Parathyroid adenoma (tissue), 2 donors: ENCODE measurements at regions not wholly inside any gene's neighbourhood (a gene's known extent, or its start where the extent isn't known, plus 50 kb on each side); places are given as distances from the start of the nearest gene placed in this dataset.
"Not testable (repeated sequence)": the region's sequence is repeated elsewhere in the genome, so short reads cannot be mapped to it uniquely, and the experiment has no call there.

Experiments
- H2AFZ ChIP-seq: fragments of 300-600 bp; sonication (generic); one replicate; pipeline ENCODE4 v1.7.0; 2017; ENCODE audit warnings: antibody characterized with exemption, mild to moderate bottlenecking
- H3K27ac ChIP-seq: fragments of 300-600 bp; sonication (generic); one replicate; pipeline ENCODE4 v1.7.0; 2017
- H3K27me3 ChIP-seq: fragments of 300-600 bp; sonication (generic); one replicate; pipeline ENCODE4 v1.7.0; 2017; ENCODE audit warnings: low read length; ENCODE audit not compliant: control insufficient read depth, insufficient read depth
- H3K36me3 ChIP-seq: fragments of 300-600 bp; sonication (generic); one replicate; pipeline ENCODE4 v1.7.0; 2017; ENCODE audit warnings: low read length; ENCODE audit not compliant: control insufficient read depth, insufficient read depth
- H3K4me1 ChIP-seq: fragments of 300-600 bp; sonication (generic); one replicate; pipeline ENCODE4 v1.7.0; 2017; ENCODE audit warnings: control low read depth
- H3K4me2 ChIP-seq: fragments of 300-600 bp; sonication (generic); one replicate; pipeline ENCODE4 v1.7.0; 2017; ENCODE audit warnings: low read length
- H3K4me3 ChIP-seq: fragments of 300-600 bp; sonication (generic); one replicate; pipeline ENCODE4 v1.7.0; 2017; ENCODE audit warnings: low read depth, low read length
- H3K79me2 ChIP-seq: fragments of 300-600 bp; sonication (generic); one replicate; pipeline ENCODE4 v1.7.0; 2017; ENCODE audit warnings: control low read depth
- H3K9ac ChIP-seq: fragments of 300-600 bp; sonication (generic); one replicate; pipeline ENCODE4 v1.7.0; 2017; ENCODE audit warnings: mild to moderate bottlenecking
- H3K9me3 ChIP-seq: fragments of 300-600 bp; sonication (generic); one replicate; pipeline ENCODE4 v1.7.0; 2017; ENCODE audit warnings: low read length; ENCODE audit not compliant: control insufficient read depth
- TF ChIP-seq, protein P1 (sequence below): fragments of 300-600 bp; sonication (generic); IDR thresholded peaks from one replicate; pipeline ENCODE4 v1.7.0; 2017; ENCODE audit warnings: antibody characterized with exemption, mild to moderate bottlenecking
- donor health status: primary hyperparathyroidism.

DNA sequence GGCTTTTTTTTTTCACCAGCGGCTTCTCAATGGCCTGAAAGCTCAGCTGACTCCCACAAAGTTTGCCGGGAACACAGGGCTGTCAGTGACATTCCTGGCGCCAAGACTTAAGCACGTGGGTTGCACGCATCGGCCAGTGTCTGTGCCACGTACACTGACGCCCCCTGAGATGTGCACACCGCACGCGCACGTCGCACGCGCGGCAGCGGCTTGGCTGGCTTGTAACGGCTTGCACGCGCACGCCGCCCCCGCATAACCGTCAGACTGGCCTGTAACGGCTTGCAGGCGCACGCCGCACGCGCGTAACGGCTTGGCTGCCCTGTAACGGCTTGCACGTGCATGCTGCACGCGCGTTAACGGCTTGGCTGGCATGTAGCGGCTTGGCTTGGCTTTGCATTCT lies 63.2 kb downstream of the CCDC74A start:
- Histone ChIP-seq H3K79me2 (no peaks in the 10 kb centered on the region), H3K4me1 (no peaks in the 10 kb centered on the region), H2AFZ (no peak overlapping the region), H3K9ac (no peak overlapping the region), H3K4me2 (no peak overlapping the region), H3K4me3 (no peak overlapping the region), H3K27me3 (no peaks in the 10 kb centered on the region), H3K27ac (no peak overlapping the region), H3K9me3 (no peaks in the 10 kb centered on the region), H3K36me3 (no peaks in the 10 kb centered on the region)
- TF ChIP-seq, protein P1, sequence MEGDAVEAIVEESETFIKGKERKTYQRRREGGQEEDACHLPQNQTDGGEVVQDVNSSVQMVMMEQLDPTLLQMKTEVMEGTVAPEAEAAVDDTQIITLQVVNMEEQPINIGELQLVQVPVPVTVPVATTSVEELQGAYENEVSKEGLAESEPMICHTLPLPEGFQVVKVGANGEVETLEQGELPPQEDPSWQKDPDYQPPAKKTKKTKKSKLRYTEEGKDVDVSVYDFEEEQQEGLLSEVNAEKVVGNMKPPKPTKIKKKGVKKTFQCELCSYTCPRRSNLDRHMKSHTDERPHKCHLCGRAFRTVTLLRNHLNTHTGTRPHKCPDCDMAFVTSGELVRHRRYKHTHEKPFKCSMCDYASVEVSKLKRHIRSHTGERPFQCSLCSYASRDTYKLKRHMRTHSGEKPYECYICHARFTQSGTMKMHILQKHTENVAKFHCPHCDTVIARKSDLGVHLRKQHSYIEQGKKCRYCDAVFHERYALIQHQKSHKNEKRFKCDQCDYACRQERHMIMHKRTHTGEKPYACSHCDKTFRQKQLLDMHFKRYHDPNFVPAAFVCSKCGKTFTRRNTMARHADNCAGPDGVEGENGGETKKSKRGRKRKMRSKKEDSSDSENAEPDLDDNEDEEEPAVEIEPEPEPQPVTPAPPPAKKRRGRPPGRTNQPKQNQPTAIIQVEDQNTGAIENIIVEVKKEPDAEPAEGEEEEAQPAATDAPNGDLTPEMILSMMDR: no peak

DNA sequence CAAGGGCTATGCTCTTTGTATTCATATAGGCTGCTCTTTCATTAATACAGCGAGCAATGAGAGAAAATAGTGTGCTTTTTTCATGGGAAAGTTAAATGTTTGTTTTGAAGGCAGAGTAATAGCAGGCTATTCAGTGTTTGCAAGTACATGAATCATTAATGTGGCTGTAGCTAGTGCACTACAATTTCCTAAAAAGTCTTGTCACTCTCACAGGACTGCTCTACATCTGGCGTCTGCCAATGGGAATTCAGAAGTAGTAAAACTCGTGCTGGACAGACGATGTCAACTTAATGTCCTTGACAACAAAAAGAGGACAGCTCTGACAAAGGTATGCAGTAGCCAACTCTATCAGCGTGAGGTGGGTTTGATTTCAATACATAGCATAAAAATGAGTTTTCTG lies 68.9 kb downstream of the CCDC74A start:
- not testable (repeated sequence) for H3K27ac ChIP-seq, H3K36me3 ChIP-seq, H3K27me3 ChIP-seq, H3K4me3 ChIP-seq, H3K79me2 ChIP-seq, H3K9me3 ChIP-seq, H2AFZ ChIP-seq, H3K9ac ChIP-seq, H3K4me1 ChIP-seq, H3K4me2 ChIP-seq

DNA sequence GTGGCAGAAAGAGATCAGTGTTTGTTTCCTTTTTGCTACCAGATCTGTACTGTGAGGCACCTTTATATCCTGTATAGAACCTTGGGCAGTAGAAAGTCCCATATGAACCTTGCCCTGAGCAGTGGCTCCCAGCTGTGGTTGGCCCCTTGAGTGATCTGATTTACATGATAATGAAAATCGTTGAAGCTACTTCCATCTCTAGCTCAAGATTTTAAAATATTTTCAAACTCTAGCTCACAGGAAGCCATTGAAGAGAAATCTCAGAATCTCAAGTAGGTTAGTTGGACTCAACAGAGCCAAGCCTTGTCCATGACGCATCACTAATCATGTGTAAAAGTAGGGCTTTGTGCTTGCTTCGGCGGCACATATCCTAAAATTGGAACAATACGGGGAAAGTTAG lies 74.8 kb downstream of the CCDC74A start:
- H3K4me1 ChIP-seq, H3K36me3 ChIP-seq, H3K27me3 ChIP-seq, H3K4me3 ChIP-seq, H3K27ac ChIP-seq, H3K9me3 ChIP-seq, H3K9ac ChIP-seq, H2AFZ ChIP-seq, H3K4me2 ChIP-seq, H3K79me2 ChIP-seq: not testable (repeated sequence)

DNA sequence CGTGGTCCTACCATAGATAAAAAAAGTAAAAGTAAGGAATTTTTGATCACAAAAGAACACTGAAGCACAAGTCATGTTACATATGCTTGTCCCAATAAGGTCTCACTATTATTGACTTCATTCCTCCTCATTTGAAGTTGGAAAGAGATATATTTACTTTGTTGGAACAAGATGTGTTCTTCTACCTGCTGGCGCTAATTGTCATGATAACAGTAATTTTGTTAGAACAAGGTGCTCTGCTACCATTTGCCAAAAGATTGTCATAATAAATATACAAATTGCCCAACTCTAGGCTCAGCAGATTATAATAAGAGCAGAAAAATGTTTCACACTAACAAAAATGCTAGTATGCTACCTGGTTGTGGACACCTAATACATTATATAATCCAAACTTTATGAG lies 77.0 kb downstream of the CCDC74A start:
- not testable (repeated sequence) for H3K27me3 ChIP-seq, H3K4me3 ChIP-seq, H3K27ac ChIP-seq, H3K9me3 ChIP-seq, H3K36me3 ChIP-seq, H3K4me2 ChIP-seq, H3K79me2 ChIP-seq, H3K4me1 ChIP-seq, H2AFZ ChIP-seq, H3K9ac ChIP-seq

DNA sequence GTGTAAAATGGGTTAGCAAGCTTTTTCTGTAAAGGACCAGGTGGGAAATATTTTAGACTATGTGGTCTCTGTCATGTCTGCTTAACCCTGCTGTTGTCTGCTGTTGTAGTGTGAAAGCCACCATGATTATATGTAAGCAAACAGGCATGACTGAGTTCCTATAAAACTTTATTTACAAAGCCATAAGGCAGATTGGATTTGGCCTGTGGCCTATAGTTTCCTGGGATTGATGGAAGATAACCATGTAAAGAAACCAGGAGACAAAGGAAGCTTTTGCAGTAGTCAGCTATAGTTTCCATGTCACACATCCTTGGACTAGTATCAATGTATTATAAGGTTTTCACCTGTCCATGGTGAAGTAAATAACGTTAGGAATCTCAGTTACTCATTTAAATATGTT lies 78.7 kb downstream of the CCDC74A start:
- not testable (repeated sequence) for H3K27ac ChIP-seq, H3K4me2 ChIP-seq, H3K27me3 ChIP-seq, H2AFZ ChIP-seq, H3K4me3 ChIP-seq, H3K9me3 ChIP-seq, H3K4me1 ChIP-seq, H3K79me2 ChIP-seq, H3K9ac ChIP-seq, H3K36me3 ChIP-seq

DNA sequence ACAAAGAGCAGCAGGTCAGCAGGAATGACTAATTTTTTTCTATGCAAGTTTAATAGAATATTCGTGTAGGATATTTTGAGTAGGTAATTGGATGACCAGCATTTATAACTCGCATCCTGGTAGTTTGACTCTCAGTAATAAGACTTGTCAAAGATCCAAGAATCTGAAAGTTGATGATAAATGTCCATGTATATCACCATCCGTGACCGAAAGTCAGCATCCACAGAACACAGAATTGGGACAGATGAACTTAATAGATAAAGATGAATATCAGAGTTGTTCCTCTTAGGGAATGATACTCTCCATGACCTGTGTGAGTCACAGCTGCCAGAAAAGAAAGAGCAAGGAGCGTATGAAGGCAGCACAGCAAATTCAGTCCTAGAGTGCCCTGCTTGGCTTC lies 79.4 kb downstream of the CCDC74A start:
- H3K9me3 ChIP-seq, H3K4me2 ChIP-seq, H3K79me2 ChIP-seq, H2AFZ ChIP-seq, H3K27ac ChIP-seq, H3K36me3 ChIP-seq, H3K9ac ChIP-seq, H3K4me1 ChIP-seq, H3K27me3 ChIP-seq, H3K4me3 ChIP-seq: not testable (repeated sequence)

DNA sequence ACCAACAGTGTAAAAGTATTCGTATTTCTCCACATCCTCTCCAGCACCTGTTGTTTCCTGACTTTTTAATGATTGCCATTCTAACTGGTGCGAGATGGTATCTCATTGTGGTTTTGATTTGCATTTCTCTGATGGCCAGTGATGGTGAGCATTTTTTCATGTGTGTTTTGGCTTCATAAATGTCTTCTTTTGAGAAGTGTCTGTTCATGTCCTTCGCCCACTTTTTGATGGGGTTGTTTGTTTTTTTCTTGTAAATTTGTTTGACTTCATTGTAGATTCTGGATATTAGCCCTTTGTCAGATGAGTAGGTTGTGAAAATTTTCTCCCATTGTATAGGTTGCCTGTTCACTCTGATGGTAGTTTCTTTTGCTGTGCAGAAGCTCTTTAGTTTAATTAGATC lies 86.9 kb downstream of the CCDC74A start:
- not testable (repeated sequence) for H3K4me1 ChIP-seq, H3K4me2 ChIP-seq, H3K4me3 ChIP-seq, H3K27me3 ChIP-seq, H3K27ac ChIP-seq, H3K36me3 ChIP-seq, H3K79me2 ChIP-seq, H2AFZ ChIP-seq, H3K9ac ChIP-seq, H3K9me3 ChIP-seq

DNA sequence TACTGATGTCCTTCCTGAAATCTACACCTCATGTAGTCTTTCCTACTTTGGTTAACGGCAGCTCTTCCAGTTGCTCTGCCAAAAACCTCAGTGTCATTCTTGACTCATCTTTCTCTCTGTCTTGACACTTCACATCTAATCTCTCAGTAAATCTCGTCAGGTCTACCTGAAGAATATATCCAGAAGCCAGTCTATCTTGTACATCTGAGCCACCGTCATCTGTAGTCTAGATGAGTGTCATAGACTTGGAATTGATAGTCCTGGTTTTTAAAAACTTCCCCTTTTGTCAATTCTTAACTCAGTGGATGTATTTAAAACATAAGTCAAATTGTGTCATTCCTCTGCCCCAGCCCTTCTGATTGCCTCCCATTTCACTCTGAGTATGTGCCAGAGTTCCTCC lies 90.6 kb downstream of the CCDC74A start:
- not testable (repeated sequence) for H3K4me1 ChIP-seq

DNA sequence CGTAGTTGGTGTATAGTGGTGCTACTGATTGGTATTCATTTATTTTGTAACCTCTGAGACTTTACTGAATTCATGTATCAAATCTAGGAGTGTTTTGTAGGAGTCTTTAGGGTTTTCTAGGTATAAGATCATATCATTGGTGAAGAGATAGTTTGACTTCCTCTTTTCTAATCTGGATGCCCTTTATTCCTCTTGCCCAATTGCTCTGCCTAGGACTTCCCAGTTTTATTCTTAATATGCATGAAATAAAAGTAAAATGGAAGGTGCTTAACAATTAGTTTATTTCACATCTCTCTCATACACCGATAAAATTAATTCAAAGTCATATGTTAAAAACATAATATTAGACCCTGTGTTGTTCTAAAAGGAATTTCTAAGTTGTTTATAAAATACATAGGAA lies 95.2 kb downstream of the CCDC74A start:
- H2AFZ ChIP-seq, H3K27ac ChIP-seq, H3K4me1 ChIP-seq, H3K79me2 ChIP-seq, H3K4me3 ChIP-seq, H3K4me2 ChIP-seq, H3K9ac ChIP-seq, H3K36me3 ChIP-seq, H3K9me3 ChIP-seq, H3K27me3 ChIP-seq: not testable (repeated sequence)

More for the DNA sequence above, 90.6 kb downstream of the CCDC74A start:
- H3K27ac ChIP-seq, H3K27me3 ChIP-seq, H3K79me2 ChIP-seq, H3K9me3 ChIP-seq, H3K4me2 ChIP-seq, H3K4me3 ChIP-seq, H3K36me3 ChIP-seq, H2AFZ ChIP-seq, H3K9ac ChIP-seq: not testable (repeated sequence)

DNA sequence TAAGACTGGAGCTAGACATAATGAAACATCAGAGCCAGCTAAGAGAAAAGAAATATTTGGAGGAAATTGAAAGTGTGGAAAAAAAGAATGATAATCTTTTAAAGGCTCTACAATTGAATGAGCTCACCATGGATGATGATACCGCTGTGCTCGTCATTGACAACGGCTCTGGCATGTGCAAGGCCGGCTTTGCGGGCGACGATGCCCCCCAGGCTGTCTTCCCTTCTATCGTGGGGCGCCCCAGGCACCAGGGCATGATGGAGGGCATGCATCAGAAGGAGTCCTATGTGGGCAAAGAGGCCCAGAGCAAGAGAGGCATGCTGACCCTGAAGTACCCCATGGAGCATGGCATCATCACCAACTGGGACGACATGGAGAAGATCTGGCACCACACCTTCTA lies 98.3 kb downstream of the CCDC74A start:
- not testable (repeated sequence) for H3K36me3 ChIP-seq, H3K79me2 ChIP-seq, H3K9ac ChIP-seq, H3K27me3 ChIP-seq, H3K9me3 ChIP-seq, H3K4me3 ChIP-seq, H3K4me2 ChIP-seq, H3K4me1 ChIP-seq, H2AFZ ChIP-seq, H3K27ac ChIP-seq

DNA sequence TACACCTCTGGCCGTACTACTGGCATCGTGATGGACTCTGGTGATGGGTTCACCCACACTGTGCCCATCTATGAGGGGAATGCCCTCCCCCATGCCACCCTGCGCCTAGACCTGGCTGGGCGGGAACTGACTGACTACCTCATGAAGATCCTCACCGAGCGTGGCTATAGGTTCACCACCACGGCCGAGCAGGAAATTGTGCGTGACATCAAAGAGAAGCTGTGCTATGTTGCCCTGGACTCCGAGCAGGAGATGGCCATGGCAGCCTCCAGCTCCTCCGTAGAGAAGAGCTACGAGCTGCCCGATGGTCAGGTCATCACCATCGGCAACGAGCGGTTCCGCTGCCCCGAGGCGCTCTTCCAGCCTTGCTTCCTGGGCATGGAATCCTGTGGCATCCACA lies 98.9 kb downstream of the CCDC74A start:
- not testable (repeated sequence) for H3K36me3 ChIP-seq, H3K4me1 ChIP-seq, H3K9me3 ChIP-seq, H2AFZ ChIP-seq, H3K9ac ChIP-seq, H3K79me2 ChIP-seq, H3K27ac ChIP-seq, H3K4me2 ChIP-seq, H3K4me3 ChIP-seq, H3K27me3 ChIP-seq
